ENCODE measurements at regions not wholly inside any gene's neighbourhood (a gene's known extent, or its start where the extent isn't known, plus 50 kb on each side); places are given as distances from the start of the nearest gene placed in this dataset.

DNA sequence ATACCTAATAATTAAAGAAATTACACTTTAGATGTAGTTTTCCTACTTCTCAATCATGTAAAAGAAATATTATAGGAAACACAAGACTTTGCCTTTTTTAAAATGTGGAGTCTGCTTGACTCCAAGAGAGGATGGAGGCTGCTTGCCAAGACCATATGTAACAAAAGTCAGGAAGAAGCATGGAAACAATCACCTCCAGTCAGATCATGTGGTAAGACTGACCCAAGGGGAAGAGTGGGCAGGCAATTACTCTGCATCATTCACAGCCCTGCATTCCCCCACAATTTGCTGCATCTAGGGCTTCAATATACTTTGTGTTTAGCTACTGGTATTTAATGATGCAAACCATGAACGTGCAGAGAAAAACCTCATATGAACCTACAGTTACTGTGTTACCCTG is 78.0 kb upstream of the RXFP1 start (continued):
- TF ChIP-seq, protein P1, sequence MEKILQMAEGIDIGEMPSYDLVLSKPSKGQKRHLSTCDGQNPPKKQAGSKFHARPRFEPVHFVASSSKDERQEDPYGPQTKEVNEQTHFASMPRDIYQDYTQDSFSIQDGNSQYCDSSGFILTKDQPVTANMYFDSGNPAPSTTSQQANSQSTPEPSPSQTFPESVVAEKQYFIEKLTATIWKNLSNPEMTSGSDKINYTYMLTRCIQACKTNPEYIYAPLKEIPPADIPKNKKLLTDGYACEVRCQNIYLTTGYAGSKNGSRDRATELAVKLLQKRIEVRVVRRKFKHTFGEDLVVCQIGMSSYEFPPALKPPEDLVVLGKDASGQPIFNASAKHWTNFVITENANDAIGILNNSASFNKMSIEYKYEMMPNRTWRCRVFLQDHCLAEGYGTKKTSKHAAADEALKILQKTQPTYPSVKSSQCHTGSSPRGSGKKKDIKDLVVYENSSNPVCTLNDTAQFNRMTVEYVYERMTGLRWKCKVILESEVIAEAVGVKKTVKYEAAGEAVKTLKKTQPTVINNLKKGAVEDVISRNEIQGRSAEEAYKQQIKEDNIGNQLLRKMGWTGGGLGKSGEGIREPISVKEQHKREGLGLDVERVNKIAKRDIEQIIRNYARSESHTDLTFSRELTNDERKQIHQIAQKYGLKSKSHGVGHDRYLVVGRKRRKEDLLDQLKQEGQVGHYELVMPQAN (IDR thresholded peaks at IDR 0.05; ENCODE audit: borderline replicate concordance), result no peak
- no peak for TF ChIP-seq CCNT2 (IDR thresholded peaks at IDR 0.05; ENCODE audit: borderline replicate concordance, extremely low read depth, insufficient read length, low read depth, low read length)
- TF ChIP-seq, protein P2, sequence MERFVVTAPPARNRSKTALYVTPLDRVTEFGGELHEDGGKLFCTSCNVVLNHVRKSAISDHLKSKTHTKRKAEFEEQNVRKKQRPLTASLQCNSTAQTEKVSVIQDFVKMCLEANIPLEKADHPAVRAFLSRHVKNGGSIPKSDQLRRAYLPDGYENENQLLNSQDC (CRISPR knock-in tag; IDR thresholded peaks at IDR 0.05), result no peak

DNA sequence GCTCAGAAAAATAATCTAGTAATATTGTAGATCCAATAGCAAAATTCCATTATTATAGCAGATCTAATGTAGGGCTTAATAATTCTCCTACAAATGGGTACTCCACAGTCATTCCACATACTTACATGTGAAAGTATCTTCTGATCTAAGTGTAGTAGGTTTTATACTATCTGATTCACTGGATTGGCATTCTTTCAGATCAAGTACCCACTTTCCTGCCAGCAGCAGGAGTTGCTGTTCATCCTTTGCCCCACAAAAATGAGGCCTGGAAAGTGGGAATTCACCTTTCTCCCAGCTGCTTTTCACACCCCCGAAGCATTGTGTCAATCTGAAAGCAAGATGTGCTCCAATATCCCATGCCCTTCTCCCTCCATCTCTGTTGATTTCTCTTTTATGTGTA is 77.1 kb upstream of the RXFP1 start:
- H3K9ac ChIP-seq (ENCODE audit: insufficient read depth in 1 of 2, low read depth in 2 of 2, low read length in 2 of 2), result no peak overlapping the region
- POLR2A ChIA-PET, result no interaction called here
- in situ Hi-C loops (cut with MboI), result no loop called here
- H3K9me1 ChIP-seq (ENCODE audit: control insufficient read depth, insufficient read depth, low read length), result no peaks in the 10 kb centered on the region
- no peaks in the 10 kb centered on the region for H3K4me1 ChIP-seq (replicated peaks in 1 of 2; ENCODE audit: control insufficient read depth in 2 of 2, insufficient read depth in 2 of 2, low read length in 2 of 2)
- no peak overlapping the region for H3K4me3 ChIP-seq
- no TSS peak for BruUV-seq (replicated peaks)
- intact Hi-C loops (cut with micrococcal nuclease), result no loop called here
- FAIRE-seq (no peak), ATAC-seq (no peak), DNase-seq (ENCODE audit: extremely low read depth in 1 of 4, low spot score in 3 of 4) (no peak)
- H3K79me2 ChIP-seq (ENCODE audit: control insufficient read depth, insufficient read depth, low read length), result no peaks in the 10 kb centered on the region
- no peak overlapping the region for H2AFZ ChIP-seq (ENCODE audit: low read depth, low read length)
- H3K27me3 ChIP-seq (ENCODE audit: control insufficient read depth in 2 of 2, insufficient read depth in 2 of 2, low read length in 2 of 2), result no peaks in the 10 kb centered on the region
- CTCF ChIA-PET (ENCODE audit: low intra/inter-chr PET ratio), result no interaction called here
- no peaks in the 10 kb centered on the region for H4K20me1 ChIP-seq (replicated peaks; ENCODE audit: control insufficient read depth, insufficient read depth, low read length)
- H3K9me3 ChIP-seq (replicated peaks; ENCODE audit: control insufficient read depth, insufficient read depth, low read depth, low read length), result no peaks in the 10 kb centered on the region
- 0% methylated on average over 1 of the region's 1 CpG for WGBS (ENCODE audit: insufficient coverage, low coverage, missing lambda C conversion rate)
- no peak overlapping the region for H3K27ac ChIP-seq (ENCODE audit: extremely low read depth, low read depth, low read length)
- H3K4me2 ChIP-seq (ENCODE audit: insufficient read depth, low read length), result no peak overlapping the region
- no peaks in the 10 kb centered on the region for H3K36me3 ChIP-seq (ENCODE audit: control insufficient read depth, insufficient read depth, low read length)
- TF ChIP-seq CXXC5 (CRISPR knock-in tag; IDR thresholded peaks at IDR 0.05) (no peak), ZNF668 (CRISPR knock-in tag; IDR thresholded peaks at IDR 0.05) (no peak), POLR3A (IDR thresholded peaks at IDR 0.05; ENCODE audit: borderline replicate concordance, extremely low read depth, insufficient read depth, insufficient read length) (no peak), ZZZ3 (IDR thresholded peaks at IDR 0.05) (no peak), ZNF197 (CRISPR knock-in tag; IDR thresholded peaks at IDR 0.05; ENCODE audit: low read depth) (no peak), ZNF766 (CRISPR knock-in tag; conservative IDR thresholded peaks at IDR 0.05) (no peak), SREBF2 (CRISPR knock-in tag; IDR thresholded peaks at IDR 0.05) (no peak)
- TF ChIP-seq, protein P3, sequence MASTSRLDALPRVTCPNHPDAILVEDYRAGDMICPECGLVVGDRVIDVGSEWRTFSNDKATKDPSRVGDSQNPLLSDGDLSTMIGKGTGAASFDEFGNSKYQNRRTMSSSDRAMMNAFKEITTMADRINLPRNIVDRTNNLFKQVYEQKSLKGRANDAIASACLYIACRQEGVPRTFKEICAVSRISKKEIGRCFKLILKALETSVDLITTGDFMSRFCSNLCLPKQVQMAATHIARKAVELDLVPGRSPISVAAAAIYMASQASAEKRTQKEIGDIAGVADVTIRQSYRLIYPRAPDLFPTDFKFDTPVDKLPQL (IDR thresholded peaks at IDR 0.05; ENCODE audit: extremely low read depth, insufficient read length), result no peak
- TF ChIP-seq, protein P4, sequence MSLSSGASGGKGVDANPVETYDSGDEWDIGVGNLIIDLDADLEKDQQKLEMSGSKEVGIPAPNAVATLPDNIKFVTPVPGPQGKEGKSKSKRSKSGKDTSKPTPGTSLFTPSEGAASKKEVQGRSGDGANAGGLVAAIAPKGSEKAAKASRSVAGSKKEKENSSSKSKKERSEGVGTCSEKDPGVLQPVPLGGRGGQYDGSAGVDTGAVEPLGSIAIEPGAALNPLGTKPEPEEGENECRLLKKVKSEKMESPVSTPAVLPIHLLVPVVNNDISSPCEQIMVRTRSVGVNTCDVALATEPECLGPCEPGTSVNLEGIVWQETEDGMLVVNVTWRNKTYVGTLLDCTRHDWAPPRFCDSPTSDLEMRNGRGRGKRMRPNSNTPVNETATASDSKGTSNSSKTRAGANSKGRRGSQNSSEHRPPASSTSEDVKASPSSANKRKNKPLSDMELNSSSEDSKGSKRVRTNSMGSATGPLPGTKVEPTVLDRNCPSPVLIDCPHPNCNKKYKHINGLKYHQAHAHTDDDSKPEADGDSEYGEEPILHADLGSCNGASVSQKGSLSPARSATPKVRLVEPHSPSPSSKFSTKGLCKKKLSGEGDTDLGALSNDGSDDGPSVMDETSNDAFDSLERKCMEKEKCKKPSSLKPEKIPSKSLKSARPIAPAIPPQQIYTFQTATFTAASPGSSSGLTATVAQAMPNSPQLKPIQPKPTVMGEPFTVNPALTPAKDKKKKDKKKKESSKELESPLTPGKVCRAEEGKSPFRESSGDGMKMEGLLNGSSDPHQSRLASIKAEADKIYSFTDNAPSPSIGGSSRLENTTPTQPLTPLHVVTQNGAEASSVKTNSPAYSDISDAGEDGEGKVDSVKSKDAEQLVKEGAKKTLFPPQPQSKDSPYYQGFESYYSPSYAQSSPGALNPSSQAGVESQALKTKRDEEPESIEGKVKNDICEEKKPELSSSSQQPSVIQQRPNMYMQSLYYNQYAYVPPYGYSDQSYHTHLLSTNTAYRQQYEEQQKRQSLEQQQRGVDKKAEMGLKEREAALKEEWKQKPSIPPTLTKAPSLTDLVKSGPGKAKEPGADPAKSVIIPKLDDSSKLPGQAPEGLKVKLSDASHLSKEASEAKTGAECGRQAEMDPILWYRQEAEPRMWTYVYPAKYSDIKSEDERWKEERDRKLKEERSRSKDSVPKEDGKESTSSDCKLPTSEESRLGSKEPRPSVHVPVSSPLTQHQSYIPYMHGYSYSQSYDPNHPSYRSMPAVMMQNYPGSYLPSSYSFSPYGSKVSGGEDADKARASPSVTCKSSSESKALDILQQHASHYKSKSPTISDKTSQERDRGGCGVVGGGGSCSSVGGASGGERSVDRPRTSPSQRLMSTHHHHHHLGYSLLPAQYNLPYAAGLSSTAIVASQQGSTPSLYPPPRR (CRISPR knock-in tag; IDR thresholded peaks at IDR 0.05; ENCODE audit: borderline replicate concordance), result no peak
